SK-N-SH (cell line): ENCODE measurements at regions not wholly inside any gene's neighbourhood (a gene's known extent, or its start where the extent isn't known, plus 50 kb on each side); places are given as distances from the start of the nearest gene placed in this dataset.

Experiments used
- CTCF ChIA-PET: fragments of 300-600, 350-600 bp; formaldehyde crosslinking; extraction: SDS; loops from one replicate; lab custom pipeline; 2021; lab: Yijun Ruan, JAX
- POLR2A ChIA-PET: fragments of 350-600 bp; sonication (Branson Sonifier 250); formaldehyde crosslinking; extraction: SDS; loops from one replicate; lab custom pipeline; 2020; ENCODE audit warnings: antibody characterized with exemption, inconsistent platforms; lab: Yijun Ruan, JAX
- DNase-seq: peaks from one replicate; pipeline ENCODE4 v3.0.0; 2012
- H2AFZ ChIP-seq: fragments of 200-600 bp; sonication (generic); 2 replicates; pipeline ENCODE4 v1.8.1; 2016; ENCODE audit warnings: antibody characterized with exemption, mild to moderate bottlenecking, low read depth
- H3F3A ChIP-seq: fragments of 200-600 bp; sonication (generic); replicated peaks from 2 replicates; pipeline ENCODE3; 2016; ENCODE audit warnings: antibody characterized with exemption, mild to moderate bottlenecking; ENCODE audit not compliant: insufficient read depth
- H3K27ac ChIP-seq, 2 experiments: fragments of 200-500 bp in 1 of 2; fragments of 200-600 bp in 1 of 2; sonication (Bioruptor generic) in 1 of 2; sonication (generic), shearing (Covaris generic) in 1 of 2; 2 replicates each; pipeline versions ENCODE4 v1.5.1 to v1.6.1; 2014 to 2016; ENCODE audit warnings: low read depth in 2 of 2, inconsistent platforms in 1 of 2, low read length in 1 of 2, mild to moderate bottlenecking in 1 of 2, mixed read lengths in 1 of 2
- H3K27me3 ChIP-seq: fragments of 200-600 bp; sonication (generic), shearing (Covaris generic); 2 replicates; pipeline ENCODE4 v1.6.1; 2016; ENCODE audit warnings: mixed run types; ENCODE audit not compliant: insufficient read depth
- H3K36me3 ChIP-seq, 2 experiments: fragments of 200-500 bp in 1 of 2; fragments of 200-600 bp in 1 of 2; sonication (Bioruptor generic) in 1 of 2; sonication (generic) in 1 of 2; replicated peaks in 1 of 2; 2 replicates each; pipeline versions ENCODE3 to v1.5.1; 2014 to 2016; ENCODE audit warnings: low read length in 1 of 2, mild to moderate bottlenecking in 1 of 2; ENCODE audit not compliant: insufficient read depth in 2 of 2, control insufficient read depth in 1 of 2
- H3K4me1 ChIP-seq, 2 experiments: fragments of 200-500 bp in 1 of 2; fragments of 200-600 bp in 1 of 2; sonication (Bioruptor generic) in 1 of 2; sonication (generic), shearing (Covaris generic) in 1 of 2; 2 replicates each; pipeline versions ENCODE4 v1.5.1 to v1.6.1; 2014 to 2016; ENCODE audit warnings: low read depth in 1 of 2, low read length in 1 of 2, mixed run types in 1 of 2; ENCODE audit not compliant: insufficient read depth in 2 of 2, control insufficient read depth in 1 of 2
- H3K4me2 ChIP-seq: fragments of 200-600 bp; sonication (generic), shearing (Covaris generic); 2 replicates; pipeline ENCODE4 v1.6.1; 2017; ENCODE audit warnings: mixed run types
- H3K4me3 ChIP-seq, 2 experiments: fragments of 200-500 bp in 1 of 2; fragments of 200-600 bp in 1 of 2; sonication (Bioruptor generic) in 1 of 2; sonication (generic), shearing (Covaris generic) in 1 of 2; 2 replicates each; pipeline versions ENCODE4 v1.5.1 to v1.8.1; 2014 to 2016; ENCODE audit warnings: low read depth in 2 of 2, inconsistent platforms in 1 of 2, low read length in 1 of 2, mild to moderate bottlenecking in 1 of 2, mixed read lengths in 1 of 2, moderate library complexity in 1 of 2
- H3K79me2 ChIP-seq: fragments of 200-600 bp; sonication (generic); 2 replicates; pipeline ENCODE4 v1.8.1; 2017; ENCODE audit warnings: mild to moderate bottlenecking; ENCODE audit not compliant: insufficient read depth
- H3K9ac ChIP-seq: fragments of 200-600 bp; sonication (generic); 2 replicates; pipeline ENCODE4 v1.6.1; 2017; ENCODE audit warnings: mixed run types
- H3K9me2 ChIP-seq: fragments of 200-600 bp; sonication (generic); 2 replicates; pipeline ENCODE4 v1.6.1; 2017; ENCODE audit warnings: mixed run types
- H3K9me3 ChIP-seq: fragments of 200-600 bp; sonication (generic); 2 replicates; pipeline ENCODE4 v1.6.1; 2017; ENCODE audit warnings: mixed run types, mild to moderate bottlenecking, moderate library complexity
- H4K20me1 ChIP-seq: fragments of 200-600 bp; sonication (generic); 2 replicates; pipeline ENCODE4 v1.6.1; 2017; ENCODE audit warnings: mild to moderate bottlenecking, mixed run types; ENCODE audit not compliant: insufficient read depth
- CHD2 ChIP-seq: fragments of 150-350 bp; IDR thresholded peaks from 2 replicates; pipeline ENCODE4 v1.6.1; 2018; ENCODE audit warnings: low read length; ENCODE audit not compliant: partially characterized antibody
- EP300 ChIP-seq, 2 experiments: IDR thresholded peaks; 2 replicates each; pipeline versions ENCODE4 v1.4.0 to v1.6.1; 2012; ENCODE audit warnings: borderline replicate concordance in 1 of 2, low read depth in 1 of 2, low read length in 1 of 2
- EZH2phosphoT487 ChIP-seq: fragments of 200-600 bp; sonication (generic); IDR thresholded peaks from 2 replicates; pipeline ENCODE4 v1.6.1; 2017; ENCODE audit warnings: low read depth, mixed run types, mild to moderate bottlenecking, antibody characterized with exemption, moderate library complexity, borderline replicate concordance
- FOSL2 ChIP-seq: IDR thresholded peaks from 2 replicates; pipeline ENCODE4 v1.4.0; 2012; ENCODE audit warnings: low read depth, mild to moderate bottlenecking, moderate library complexity, borderline replicate concordance
- FOXJ3 ChIP-seq: sonication (generic); formaldehyde crosslinking; IDR thresholded peaks from 2 replicates; pipeline ENCODE4 v1.5.1; 2020; ENCODE audit warnings: mild to moderate bottlenecking, missing genetic modification reagents
- FOXM1 ChIP-seq: IDR thresholded peaks from 2 replicates; pipeline ENCODE4 v1.4.0; 2012; ENCODE audit warnings: low read depth, mild to moderate bottlenecking
- MEF2A ChIP-seq: IDR thresholded peaks from 2 replicates; pipeline ENCODE4 v1.4.0; 2012; ENCODE audit warnings: low read depth, borderline replicate concordance
- NFIC ChIP-seq: IDR thresholded peaks from 2 replicates; pipeline ENCODE4 v1.4.0; 2012; ENCODE audit warnings: borderline replicate concordance
- NRF1 ChIP-seq: IDR thresholded peaks from 2 replicates; pipeline ENCODE4 v1.6.1; 2012; ENCODE audit warnings: low read depth, mild to moderate bottlenecking, low read length
- RCOR1 ChIP-seq: fragments of 150-350 bp; IDR thresholded peaks from 2 replicates; pipeline ENCODE4 v1.6.1; 2017; ENCODE audit warnings: antibody characterized with exemption, low read length
- RFX5 ChIP-seq: IDR thresholded peaks from 2 replicates; pipeline ENCODE4 v1.6.1; 2012; ENCODE audit warnings: mild to moderate bottlenecking, improper control_type of control experiment, low read length
- TAF1 ChIP-seq: IDR thresholded peaks from 2 replicates; pipeline ENCODE4 v1.6.1; 2012; ENCODE audit warnings: low read depth, mild to moderate bottlenecking, low read length, moderate library complexity, borderline replicate concordance
- TCF12 ChIP-seq: IDR thresholded peaks from 2 replicates; pipeline ENCODE4 v1.4.0; 2012
- TEAD4 ChIP-seq: IDR thresholded peaks from 2 replicates; pipeline ENCODE4 v1.4.0; 2012; ENCODE audit warnings: mild to moderate bottlenecking, borderline replicate concordance; ENCODE audit not compliant: insufficient read depth
- WGBS: methylation state at CpG from one replicate; pipeline ENCODE4 v1.1.6; 2017; ENCODE audit warnings: low lambda C conversion rate; 5-methylcytosine and 5-hydroxymethylcytosine counted together
- TF ChIP-seq, protein P1 (sequence below): IDR thresholded peaks from 2 replicates; pipeline ENCODE4 v1.4.0; 2012; ENCODE audit warnings: low read depth, borderline replicate concordance
- TF ChIP-seq, protein P2 (sequence below): IDR thresholded peaks from 2 replicates; pipeline ENCODE4; 2012
- TF ChIP-seq, protein P3 (sequence below): fragments of 200-600 bp; sonication (generic); IDR thresholded peaks from 2 replicates; pipeline ENCODE4 v1.6.1; 2017; ENCODE audit warnings: antibody characterized with exemption, mild to moderate bottlenecking, moderate library complexity

DNA sequence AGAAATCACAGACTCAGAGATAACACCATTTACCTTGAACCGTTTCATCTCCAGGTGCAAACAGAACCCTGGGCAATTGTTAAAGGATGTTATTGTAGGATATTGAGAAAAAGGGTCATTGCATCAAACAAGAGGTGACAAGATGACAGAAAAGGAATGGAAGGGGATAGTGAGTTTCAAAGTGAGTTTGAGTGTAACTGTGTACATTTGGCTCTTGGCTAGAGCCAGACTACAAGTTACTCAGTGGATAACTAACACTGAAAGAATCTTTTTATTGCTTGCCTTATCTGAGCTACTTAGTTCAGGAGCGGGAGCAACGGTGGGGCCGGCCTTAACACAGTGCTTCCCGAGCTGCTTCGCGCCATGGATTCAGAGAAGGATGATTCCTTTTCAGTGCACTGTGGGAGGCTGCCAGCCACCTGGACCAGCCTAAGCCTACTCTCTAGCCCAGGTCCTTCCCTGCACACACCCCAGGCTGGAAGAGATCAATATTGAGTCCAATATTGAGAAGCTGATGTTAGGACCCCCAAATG is 193.4 kb downstream of the ATPSCKMT start:
- no peaks in the 10 kb centered on the region for H3K4me1 ChIP-seq
- no peak overlapping the region for H3K4me3 ChIP-seq
- H3K79me2 ChIP-seq: no peaks in the 10 kb centered on the region
- no peak overlapping the region for H3K27ac ChIP-seq
- no peak overlapping the region for H2AFZ ChIP-seq
- no peak for DNase-seq
- H3K9me2 ChIP-seq: no peaks in the 10 kb centered on the region
- no peak overlapping the region for H3K4me2 ChIP-seq
- H3K9me3 ChIP-seq: no peaks in the 10 kb centered on the region
- H3K9ac ChIP-seq: no peak overlapping the region
- no peaks in the 10 kb centered on the region for H4K20me1 ChIP-seq
- H3K27me3 ChIP-seq: no peaks in the 10 kb centered on the region; the same call in 1 of the 2 replicates
- POLR2A ChIA-PET: no interaction called here
- CTCF ChIA-PET: no interaction called here
- TF ChIP-seq RCOR1 (no peak), TCF12 (no peak), FOXM1 (no peak), TEAD4 (no peak), RFX5 (no peak), NRF1 (no peak), EZH2phosphoT487 (no peak)
- TF ChIP-seq, protein P1, sequence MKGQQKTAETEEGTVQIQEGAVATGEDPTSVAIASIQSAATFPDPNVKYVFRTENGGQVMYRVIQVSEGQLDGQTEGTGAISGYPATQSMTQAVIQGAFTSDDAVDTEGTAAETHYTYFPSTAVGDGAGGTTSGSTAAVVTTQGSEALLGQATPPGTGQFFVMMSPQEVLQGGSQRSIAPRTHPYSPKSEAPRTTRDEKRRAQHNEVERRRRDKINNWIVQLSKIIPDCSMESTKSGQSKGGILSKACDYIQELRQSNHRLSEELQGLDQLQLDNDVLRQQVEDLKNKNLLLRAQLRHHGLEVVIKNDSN: no peak
- TF ChIP-seq, protein P2, sequence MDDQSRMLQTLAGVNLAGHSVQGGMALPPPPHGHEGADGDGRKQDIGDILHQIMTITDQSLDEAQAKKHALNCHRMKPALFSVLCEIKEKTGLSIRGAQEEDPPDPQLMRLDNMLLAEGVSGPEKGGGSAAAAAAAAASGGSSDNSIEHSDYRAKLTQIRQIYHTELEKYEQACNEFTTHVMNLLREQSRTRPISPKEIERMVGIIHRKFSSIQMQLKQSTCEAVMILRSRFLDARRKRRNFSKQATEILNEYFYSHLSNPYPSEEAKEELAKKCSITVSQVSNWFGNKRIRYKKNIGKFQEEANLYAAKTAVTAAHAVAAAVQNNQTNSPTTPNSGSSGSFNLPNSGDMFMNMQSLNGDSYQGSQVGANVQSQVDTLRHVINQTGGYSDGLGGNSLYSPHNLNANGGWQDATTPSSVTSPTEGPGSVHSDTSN: no peak
- TF ChIP-seq, protein P3, sequence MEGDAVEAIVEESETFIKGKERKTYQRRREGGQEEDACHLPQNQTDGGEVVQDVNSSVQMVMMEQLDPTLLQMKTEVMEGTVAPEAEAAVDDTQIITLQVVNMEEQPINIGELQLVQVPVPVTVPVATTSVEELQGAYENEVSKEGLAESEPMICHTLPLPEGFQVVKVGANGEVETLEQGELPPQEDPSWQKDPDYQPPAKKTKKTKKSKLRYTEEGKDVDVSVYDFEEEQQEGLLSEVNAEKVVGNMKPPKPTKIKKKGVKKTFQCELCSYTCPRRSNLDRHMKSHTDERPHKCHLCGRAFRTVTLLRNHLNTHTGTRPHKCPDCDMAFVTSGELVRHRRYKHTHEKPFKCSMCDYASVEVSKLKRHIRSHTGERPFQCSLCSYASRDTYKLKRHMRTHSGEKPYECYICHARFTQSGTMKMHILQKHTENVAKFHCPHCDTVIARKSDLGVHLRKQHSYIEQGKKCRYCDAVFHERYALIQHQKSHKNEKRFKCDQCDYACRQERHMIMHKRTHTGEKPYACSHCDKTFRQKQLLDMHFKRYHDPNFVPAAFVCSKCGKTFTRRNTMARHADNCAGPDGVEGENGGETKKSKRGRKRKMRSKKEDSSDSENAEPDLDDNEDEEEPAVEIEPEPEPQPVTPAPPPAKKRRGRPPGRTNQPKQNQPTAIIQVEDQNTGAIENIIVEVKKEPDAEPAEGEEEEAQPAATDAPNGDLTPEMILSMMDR: no peak
- WGBS: 63% methylated on average over 7 of the region's 7 CpGs
- no peaks in the 10 kb centered on the region for H3F3A ChIP-seq
- H3K36me3 ChIP-seq: no peaks in the 10 kb centered on the region

DNA sequence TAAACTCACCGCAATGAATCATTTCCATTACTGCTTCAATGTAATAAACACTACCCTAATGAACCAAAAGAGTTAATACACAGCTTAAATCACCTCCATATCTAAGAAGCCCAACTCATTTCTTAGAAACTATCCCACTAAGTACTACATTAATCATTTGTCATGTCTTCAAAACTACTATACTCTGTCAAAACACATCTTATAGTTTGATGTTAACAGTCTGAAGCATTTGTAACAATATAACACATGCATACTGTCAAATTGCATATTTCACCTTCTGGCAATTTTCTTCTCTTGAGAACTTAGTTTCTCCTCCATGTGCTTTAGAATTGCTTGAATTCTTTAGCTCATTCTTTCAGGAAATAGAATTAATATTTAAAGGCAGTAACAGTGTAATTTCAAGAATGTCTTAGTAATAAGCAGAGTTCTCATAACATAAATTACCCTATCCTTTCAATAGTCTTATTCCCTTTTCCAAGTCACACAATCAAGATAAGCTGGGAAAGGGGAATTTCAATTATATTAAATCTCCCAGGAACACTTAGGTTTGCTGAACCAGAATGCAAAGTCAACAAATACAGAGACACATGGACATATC is 199.7 kb downstream of the ATPSCKMT start:
- no peak for DNase-seq
- POLR2A ChIA-PET: no interaction called here
- H3K4me1 ChIP-seq: no peaks in the 10 kb centered on the region
- no peak overlapping the region for H3K4me3 ChIP-seq
- TF ChIP-seq FOXJ3 (CRISPR knock-in tag): no peak
- no peak for TF ChIP-seq EP300 (IDR thresholded peaks at IDR 0.05; ENCODE audit: borderline replicate concordance in 1 of 2, low read depth in 1 of 2, low read length in 1 of 2)
- TF ChIP-seq MEF2A: no peak
- TF ChIP-seq CHD2: no peak
- no peak for TF ChIP-seq FOSL2
- no peak for TF ChIP-seq TAF1
- TF ChIP-seq, protein P3: no peak
- no peak for TF ChIP-seq FOXM1
- no peak for TF ChIP-seq TEAD4
- no peak for TF ChIP-seq RCOR1
- TF ChIP-seq NFIC: no peak
- H3K9me2 ChIP-seq: no peaks in the 10 kb centered on the region
- 26% methylated on average over 1 of the region's 1 CpG for WGBS
- H3K27me3 ChIP-seq: no peaks in the 10 kb centered on the region
- no peaks in the 10 kb centered on the region for H3K79me2 ChIP-seq
- no peaks in the 10 kb centered on the region for H3K9me3 ChIP-seq
- H4K20me1 ChIP-seq: no peaks in the 10 kb centered on the region
- no peaks in the 10 kb centered on the region for H3F3A ChIP-seq
- no peak overlapping the region for H3K27ac ChIP-seq
- H3K9ac ChIP-seq: no peak overlapping the region
- CTCF ChIA-PET: no interaction called here
- H3K4me2 ChIP-seq: no peak overlapping the region
- H2AFZ ChIP-seq: no peak overlapping the region
- H3K36me3 ChIP-seq: no peaks in the 10 kb centered on the region
